BJ (cell line): ENCODE measurements at regions not wholly inside any gene's neighbourhood (a gene's known extent, or its start where the extent isn't known, plus 50 kb on each side); places are given as distances from the start of the nearest gene placed in this dataset.

Source experiments
- CTCF ChIA-PET: fragments of 350-600 bp; formaldehyde crosslinking; extraction: SDS; loops from one replicate; lab custom pipeline; 2021; ENCODE audit warnings: antibody characterized with exemption, inconsistent platforms; lab: Yijun Ruan, JAX
- POLR2A ChIA-PET: fragments of 300-600 bp; sonication (Branson Sonifier 250); formaldehyde crosslinking; extraction: SDS; loops from one replicate; lab custom pipeline; 2021; ENCODE audit warnings: antibody characterized with exemption; lab: Charles Lee
- DNase-seq: peaks from one replicate; pipeline ENCODE4 v3.0.0-alpha.2; 2011; ENCODE audit warnings: low read depth
- H3K27me3 ChIP-seq: 2 replicates; pipeline ENCODE4 v1.6.0; 2011; ENCODE audit warnings: low read length; ENCODE audit not compliant: control insufficient read depth, insufficient read depth
- H3K36me3 ChIP-seq: 2 replicates; pipeline ENCODE4 v1.5.1; 2011; ENCODE audit warnings: low read length; ENCODE audit not compliant: control insufficient read depth, insufficient read depth
- H3K4me3 ChIP-seq: 2 replicates; pipeline ENCODE4 v1.5.1; 2011; ENCODE audit warnings: low read depth, mild to moderate bottlenecking, control low read depth, low read length
- TF ChIP-seq, protein P1 (sequence below): IDR thresholded peaks from 2 replicates; pipeline ENCODE4 v1.5.1; 2011; ENCODE audit warnings: low read depth, mild to moderate bottlenecking, control low read depth, inconsistent platforms, low read length, moderate library complexity; ENCODE audit not compliant: insufficient read depth

DNA sequence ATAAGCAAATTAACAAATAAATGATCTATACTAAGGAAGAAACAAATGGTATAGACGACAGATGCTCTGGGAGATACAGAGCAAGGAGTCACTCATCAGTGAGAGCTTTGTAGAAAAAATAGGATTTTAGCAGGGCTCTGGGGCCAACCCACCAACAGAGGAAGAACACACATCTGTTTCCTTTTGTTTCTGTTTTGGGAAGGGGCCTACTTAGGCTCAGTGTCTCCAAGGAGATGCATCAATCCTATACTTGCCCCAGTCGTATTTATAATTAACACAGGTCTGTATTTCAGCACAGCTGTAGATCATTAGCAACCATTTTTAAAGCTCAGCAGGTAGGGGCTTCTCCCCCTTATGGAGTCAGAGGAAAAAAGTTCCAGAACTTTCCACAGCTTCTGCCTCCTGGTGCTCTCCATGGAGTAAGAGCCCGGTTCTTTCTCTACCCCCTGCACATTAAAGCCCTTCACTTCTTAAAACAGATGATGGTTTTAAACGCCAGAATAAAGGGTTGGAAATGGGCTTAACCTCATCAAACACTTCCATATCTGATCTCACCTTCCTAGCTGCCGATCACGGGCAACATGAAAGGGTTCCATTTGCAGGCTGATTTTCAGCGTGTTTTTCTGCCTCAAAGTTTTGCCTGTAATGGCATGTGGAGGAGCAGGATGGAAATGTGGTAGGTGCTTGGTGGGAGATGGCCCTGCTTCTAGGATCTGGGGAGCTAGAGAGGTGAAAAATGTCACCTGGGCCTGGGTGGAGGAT is 291.7 kb downstream of the TCF7L2 start:
- ChIA-PET CTCF (interaction anchor here (1.6 kb wide), 1 partner anchor 9 kb away, joined by 3 read pairs; no protein-coding TSS in a partner anchor), POLR2A (no interaction called here)
- DNase-seq, result no peak
- H3K4me3 ChIP-seq, result no peak overlapping the region
- H3K27me3 ChIP-seq, result peaks cover 15% of the 10 kb centered on the region
- no peaks in the 10 kb centered on the region for H3K36me3 ChIP-seq
- TF ChIP-seq, protein P1, sequence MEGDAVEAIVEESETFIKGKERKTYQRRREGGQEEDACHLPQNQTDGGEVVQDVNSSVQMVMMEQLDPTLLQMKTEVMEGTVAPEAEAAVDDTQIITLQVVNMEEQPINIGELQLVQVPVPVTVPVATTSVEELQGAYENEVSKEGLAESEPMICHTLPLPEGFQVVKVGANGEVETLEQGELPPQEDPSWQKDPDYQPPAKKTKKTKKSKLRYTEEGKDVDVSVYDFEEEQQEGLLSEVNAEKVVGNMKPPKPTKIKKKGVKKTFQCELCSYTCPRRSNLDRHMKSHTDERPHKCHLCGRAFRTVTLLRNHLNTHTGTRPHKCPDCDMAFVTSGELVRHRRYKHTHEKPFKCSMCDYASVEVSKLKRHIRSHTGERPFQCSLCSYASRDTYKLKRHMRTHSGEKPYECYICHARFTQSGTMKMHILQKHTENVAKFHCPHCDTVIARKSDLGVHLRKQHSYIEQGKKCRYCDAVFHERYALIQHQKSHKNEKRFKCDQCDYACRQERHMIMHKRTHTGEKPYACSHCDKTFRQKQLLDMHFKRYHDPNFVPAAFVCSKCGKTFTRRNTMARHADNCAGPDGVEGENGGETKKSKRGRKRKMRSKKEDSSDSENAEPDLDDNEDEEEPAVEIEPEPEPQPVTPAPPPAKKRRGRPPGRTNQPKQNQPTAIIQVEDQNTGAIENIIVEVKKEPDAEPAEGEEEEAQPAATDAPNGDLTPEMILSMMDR, result no peak

DNA sequence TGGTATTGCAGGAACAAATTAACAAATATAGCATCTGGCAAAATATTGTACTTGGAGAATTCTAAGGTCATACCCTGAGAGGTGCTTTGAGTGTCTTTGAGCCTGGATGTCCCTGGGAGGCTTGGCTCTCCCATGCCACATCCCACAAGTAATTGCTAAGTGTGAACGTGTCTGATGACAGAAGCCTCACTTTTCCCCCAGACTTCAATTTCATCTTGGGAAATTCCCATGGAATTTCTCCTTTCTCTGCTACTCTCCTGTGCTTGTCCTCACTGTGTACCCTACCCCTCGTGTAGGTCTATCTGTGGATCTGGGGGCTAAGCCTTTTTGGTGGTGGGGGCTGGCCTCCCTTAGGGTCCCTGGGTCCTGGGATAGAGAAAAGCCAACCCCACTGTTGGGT is 293.3 kb downstream of the TCF7L2 start:
- Histone ChIP-seq H3K4me3 (no peak overlapping the region), H3K36me3 (no peaks in the 10 kb centered on the region), H3K27me3 (peaks cover 15% of the 10 kb centered on the region)
- TF ChIP-seq, protein P1, result no peak
- ChIA-PET POLR2A (no interaction called here), CTCF (no interaction called here)
- DNase-seq, result no peak

DNA sequence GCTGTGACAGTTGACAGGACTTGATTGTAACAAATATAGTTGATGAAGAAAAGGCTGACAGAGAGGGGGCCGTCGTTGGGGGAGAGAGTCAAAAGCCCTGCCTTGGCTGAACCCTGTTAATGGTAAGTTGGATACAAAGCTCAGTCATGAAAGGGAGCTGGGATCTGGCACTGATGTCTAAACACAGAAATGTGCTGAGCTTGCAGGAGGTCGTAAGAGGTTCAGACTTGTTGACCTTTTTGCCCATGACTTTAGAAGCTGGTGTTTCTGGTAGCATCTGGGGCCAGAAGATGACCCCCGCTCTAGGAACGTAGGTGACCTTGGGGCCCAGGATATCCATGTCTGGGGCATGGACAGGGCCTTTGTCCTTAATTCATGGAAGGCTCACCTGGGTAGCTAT is 294.7 kb downstream of the TCF7L2 start:
- DNase-seq, result no peak
- TF ChIP-seq, protein P1, result no peak
- POLR2A ChIA-PET, result no interaction called here
- Histone ChIP-seq H3K27me3 (peaks cover 15% of the 10 kb centered on the region), H3K4me3 (no peak overlapping the region), H3K36me3 (no peaks in the 10 kb centered on the region)
- CTCF ChIA-PET, result interaction anchor here (1.3 kb wide), 1 partner anchor 12 kb away, joined by 4 read pairs; no protein-coding TSS in a partner anchor

DNA sequence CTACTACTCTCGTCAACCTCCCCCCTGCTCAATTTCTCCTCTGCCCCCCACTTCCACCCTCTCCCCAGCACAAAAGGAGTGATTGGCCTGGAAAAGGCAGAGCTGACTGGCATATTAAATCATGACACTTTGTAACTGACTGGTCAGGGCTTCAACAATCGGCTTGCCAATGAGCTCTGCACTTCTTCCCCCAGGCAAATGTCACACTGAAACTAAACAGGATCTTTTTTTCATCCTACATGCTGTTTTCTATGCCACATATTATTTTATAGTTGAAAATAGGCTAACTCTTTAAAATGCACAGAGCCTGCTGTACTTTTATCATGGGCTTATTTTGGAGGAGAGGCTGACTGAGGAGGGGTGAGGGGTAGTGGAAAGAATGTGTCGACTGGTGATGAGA is 295.2 kb downstream of the TCF7L2 start:
- H3K4me3 ChIP-seq, result no peak overlapping the region
- ChIA-PET CTCF (interaction anchor here (0.7 to 1.3 kb wide), 2 partner anchors 12 to 18 kb away, joined by 3 to 4 read pairs; no protein-coding TSS in a partner anchor), POLR2A (no interaction called here)
- DNase-seq, result no peak
- TF ChIP-seq, protein P1, result no peak
- H3K36me3 ChIP-seq, result no peaks in the 10 kb centered on the region
- peaks cover 15% of the 10 kb centered on the region for H3K27me3 ChIP-seq

DNA sequence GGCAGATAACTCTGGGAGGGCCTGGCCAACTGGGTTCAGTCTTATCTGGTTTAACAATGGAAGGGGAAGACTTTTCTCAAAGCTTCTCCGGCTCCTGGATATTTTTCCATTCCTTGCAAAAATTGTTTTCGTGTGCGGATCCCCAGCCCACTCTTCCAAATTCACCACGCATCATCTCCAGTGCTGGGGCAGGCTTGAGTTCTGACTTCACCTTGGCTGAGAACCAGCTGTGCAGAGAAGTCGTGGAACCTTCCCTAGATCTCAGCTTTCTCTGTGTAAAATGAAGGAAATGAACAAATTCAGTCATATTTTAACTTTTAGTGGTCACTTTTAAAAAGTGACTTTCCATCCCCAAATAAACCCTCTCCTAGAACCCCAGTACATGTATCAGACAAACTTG is 297.0 kb downstream of the TCF7L2 start:
- no peak for DNase-seq
- Histone ChIP-seq H3K4me3 (no peak overlapping the region), H3K36me3 (no peaks in the 10 kb centered on the region), H3K27me3 (peaks cover 14% of the 10 kb centered on the region)
- CTCF ChIA-PET, result no interaction called here
- POLR2A ChIA-PET, result no interaction called here
- TF ChIP-seq, protein P1, result no peak
